ENCODE measurements at regions not wholly inside any gene's neighbourhood (a gene's known extent, or its start where the extent isn't known, plus 50 kb on each side); places are given as distances from the start of the nearest gene placed in this dataset.
"Not testable (repeated sequence)": the region's sequence is repeated elsewhere in the genome, so short reads cannot be mapped to it uniquely, and the experiment has no call there.

DNA sequence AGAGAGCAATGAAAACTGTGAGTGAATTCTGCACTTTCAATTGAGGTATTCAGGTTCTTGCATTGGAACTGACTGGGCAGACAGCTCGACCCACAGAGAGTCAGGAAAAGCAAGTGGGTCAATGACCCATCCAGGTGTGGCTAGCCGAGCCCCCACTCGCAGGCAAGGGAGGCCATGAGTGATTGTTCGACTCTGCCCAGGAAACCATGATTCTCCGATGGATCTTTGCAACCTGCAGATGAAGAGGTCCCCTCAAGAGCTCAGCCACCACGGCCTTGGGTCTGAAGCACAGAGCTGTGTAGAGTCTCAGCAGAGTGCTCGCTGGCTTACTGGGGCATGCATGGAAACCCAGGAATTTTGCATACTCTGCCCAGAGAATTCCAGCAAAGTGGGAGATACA lies 4215.4 kb upstream of the OR11H1 start:
- 57 to 61% methylated on average over 7 of the region's 7 CpGs for WGBS, 2 donors
- not testable (repeated sequence) for H3K27me3 ChIP-seq (ENCODE audit: control insufficient read depth in 3 of 3, insufficient read depth in 3 of 3, low read length in 2 of 3); H3K36me3 ChIP-seq (ENCODE audit: control insufficient read depth in 4 of 4, insufficient read depth in 4 of 4, low read length in 4 of 4); H3K4me1 ChIP-seq (ENCODE audit: control insufficient read depth in 5 of 5, insufficient read depth in 5 of 5, low read length in 5 of 5); H3K9ac ChIP-seq (ENCODE audit: insufficient read depth in 1 of 2, low read length in 2 of 2); ATAC-seq (ENCODE audit: insufficient read depth, low FRiP score); H3K27ac ChIP-seq (ENCODE audit: low read depth in 1 of 2, low read length in 1 of 2); H3K4me3 ChIP-seq; DNase-seq
- peaks cover 0 to 22% (median 10%) of the 10 kb centered on the region in 4 donors for H3K9me3 ChIP-seq (ENCODE audit: control insufficient read depth in 4 of 4, insufficient read depth in 3 of 4, low read length in 3 of 4)

DNA sequence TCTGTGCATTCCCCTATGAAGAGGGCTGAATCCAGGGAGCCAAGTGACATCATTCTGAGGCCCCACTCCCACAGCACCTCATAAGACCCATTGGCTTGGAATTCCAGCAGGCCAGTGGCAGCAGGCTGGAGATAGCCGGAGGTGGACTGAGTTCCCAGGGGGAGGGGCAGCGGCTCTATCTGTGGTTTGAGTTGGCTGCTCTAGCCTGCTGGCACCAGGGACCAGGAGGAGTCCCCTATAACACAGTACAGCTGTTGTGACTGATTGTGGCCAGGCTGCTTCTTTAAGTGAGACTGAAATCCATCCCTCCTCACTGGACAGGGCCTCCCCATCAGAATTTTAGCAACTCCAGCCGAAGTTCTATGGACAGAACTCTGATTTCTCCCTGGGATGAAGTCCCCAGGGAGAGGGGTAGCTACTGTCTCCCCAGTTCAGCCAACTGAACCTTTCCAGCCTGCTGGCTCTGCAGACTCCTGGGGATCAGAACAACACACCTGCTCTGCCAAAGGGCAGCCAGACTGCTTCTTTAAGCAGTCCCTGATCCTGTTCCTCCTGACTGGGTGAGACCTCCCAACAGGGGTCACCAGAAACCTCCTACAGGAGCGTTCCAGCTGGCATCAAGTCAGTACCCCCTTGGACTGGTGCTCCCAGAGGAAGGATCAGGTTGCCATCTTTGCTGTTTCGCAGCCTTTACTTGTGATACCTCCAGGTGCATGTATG lies 4214.8 kb upstream of the OR11H1 start:
- peaks cover 0 to 22% (median 8%) of the 10 kb centered on the region in 4 donors for H3K9me3 ChIP-seq (ENCODE audit: control insufficient read depth in 4 of 4, insufficient read depth in 3 of 4, low read length in 3 of 4)
- not testable (repeated sequence) for H3K4me1 ChIP-seq (ENCODE audit: control insufficient read depth in 5 of 5, insufficient read depth in 5 of 5, low read length in 5 of 5); H3K27ac ChIP-seq (ENCODE audit: low read depth in 1 of 2, low read length in 1 of 2); H3K9ac ChIP-seq (ENCODE audit: insufficient read depth in 1 of 2, low read length in 2 of 2); DNase-seq; H3K36me3 ChIP-seq (ENCODE audit: control insufficient read depth in 4 of 4, insufficient read depth in 4 of 4, low read length in 4 of 4); ATAC-seq (ENCODE audit: insufficient read depth, low FRiP score); H3K4me3 ChIP-seq; H3K27me3 ChIP-seq (ENCODE audit: control insufficient read depth in 3 of 3, insufficient read depth in 3 of 3, low read length in 2 of 3)
- 49 to 53% methylated on average over 5 of the region's 5 CpGs for WGBS, 2 donors

GRCh38 chr22:11318633-11319032 lies 4209.4 kb upstream of the OR11H1 start:
- H3K9me3 ChIP-seq (ENCODE audit: control insufficient read depth in 4 of 4, insufficient read depth in 3 of 4, low read length in 3 of 4) = peaks cover 0 to 12% (median 2%) of the 10 kb centered on the region in 4 donors
- ATAC-seq (ENCODE audit: insufficient read depth, low FRiP score); H3K27me3 ChIP-seq (ENCODE audit: control insufficient read depth in 3 of 3, insufficient read depth in 3 of 3, low read length in 2 of 3); H3K4me3 ChIP-seq; H3K27ac ChIP-seq (ENCODE audit: low read depth in 1 of 2, low read length in 1 of 2); H3K4me1 ChIP-seq (ENCODE audit: control insufficient read depth in 5 of 5, insufficient read depth in 5 of 5, low read length in 5 of 5); DNase-seq; H3K9ac ChIP-seq (ENCODE audit: insufficient read depth in 1 of 2, low read length in 2 of 2); H3K36me3 ChIP-seq (ENCODE audit: control insufficient read depth in 4 of 4, insufficient read depth in 4 of 4, low read length in 4 of 4): not testable (repeated sequence)
- WGBS, 2 donors = 71 to 78% methylated on average over 18 of the region's 18 CpGs

DNA sequence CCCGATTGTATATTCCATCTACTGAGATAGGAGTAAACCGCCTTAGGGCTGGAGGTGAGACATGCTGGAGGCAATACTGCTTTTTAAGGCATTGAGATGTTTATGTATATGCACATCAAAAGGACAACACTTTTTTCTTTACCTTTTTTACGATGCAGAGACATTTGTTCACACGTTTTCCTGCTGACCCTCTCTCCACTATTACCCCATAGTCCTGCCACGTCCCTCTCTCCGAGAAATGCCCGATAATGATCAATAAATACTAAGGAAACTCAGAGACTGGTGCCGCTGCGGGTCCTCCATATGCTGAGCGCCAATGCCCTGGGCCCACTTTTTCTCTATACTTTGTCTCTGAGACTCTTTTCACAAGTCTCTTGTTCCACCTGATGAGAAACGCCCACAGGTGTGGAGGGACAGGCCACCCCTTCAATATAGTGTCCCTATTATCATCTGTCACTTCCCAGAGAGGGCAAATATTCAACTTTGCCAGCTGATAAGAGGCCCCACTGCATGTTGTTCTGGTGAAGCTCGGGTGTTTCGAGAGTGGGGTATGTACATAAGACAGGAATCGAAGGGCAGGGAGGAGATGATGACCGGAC lies 4203.5 kb upstream of the OR11H1 start:
- not testable (repeated sequence) for DNase-seq; H3K27me3 ChIP-seq (ENCODE audit: control insufficient read depth in 3 of 3, insufficient read depth in 3 of 3, low read length in 2 of 3); H3K4me3 ChIP-seq; H3K27ac ChIP-seq (ENCODE audit: low read depth in 1 of 2, low read length in 1 of 2); H3K36me3 ChIP-seq (ENCODE audit: control insufficient read depth in 4 of 4, insufficient read depth in 4 of 4, low read length in 4 of 4); H3K9ac ChIP-seq (ENCODE audit: insufficient read depth in 1 of 2, low read length in 2 of 2); ATAC-seq (ENCODE audit: insufficient read depth, low FRiP score); H3K4me1 ChIP-seq (ENCODE audit: control insufficient read depth in 5 of 5, insufficient read depth in 5 of 5, low read length in 5 of 5)
- WGBS, 2 donors = 70 to 72% methylated on average over 15 of the region's 15 CpGs
- H3K9me3 ChIP-seq (ENCODE audit: control insufficient read depth in 4 of 4, insufficient read depth in 3 of 4, low read length in 3 of 4) = peaks cover 0 to 16% (median 4%) of the 10 kb centered on the region in 4 donors

DNA sequence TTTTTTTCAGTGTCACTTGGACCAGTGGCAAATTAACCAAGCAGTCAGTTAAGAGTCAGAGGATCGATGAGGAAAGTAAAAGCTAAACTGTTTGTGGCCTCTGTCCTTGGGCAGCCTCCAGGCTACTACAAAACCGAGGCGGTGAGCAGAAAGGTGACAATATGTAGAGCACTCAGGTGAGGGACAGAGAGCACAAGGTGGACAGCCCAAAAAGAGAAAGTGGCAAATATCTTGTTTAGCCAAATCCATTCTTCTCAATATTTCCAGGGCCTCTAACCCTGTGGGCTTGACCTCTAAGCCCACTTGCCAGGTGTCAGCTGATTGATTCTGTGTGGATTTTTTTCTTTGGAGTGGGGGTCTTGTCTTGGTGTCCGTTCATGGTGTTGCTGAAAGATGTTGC lies 4202.2 kb upstream of the OR11H1 start:
- peaks cover 0 to 12% (median 7%) of the 10 kb centered on the region in 4 donors for H3K9me3 ChIP-seq (ENCODE audit: control insufficient read depth in 4 of 4, insufficient read depth in 3 of 4, low read length in 3 of 4)
- DNase-seq = no peak
- no peaks in the 10 kb centered on the region for H3K27me3 ChIP-seq (ENCODE audit: control insufficient read depth in 3 of 3, insufficient read depth in 3 of 3, low read length in 2 of 3)
- H3K9ac ChIP-seq (ENCODE audit: insufficient read depth in 1 of 2, low read length in 2 of 2) = no peak overlapping the region
- H3K36me3 ChIP-seq (ENCODE audit: control insufficient read depth in 4 of 4, insufficient read depth in 4 of 4, low read length in 4 of 4) = no peaks in the 10 kb centered on the region
- WGBS, 2 donors = 62 to 65% methylated on average over 4 of the region's 4 CpGs
- H3K4me3 ChIP-seq = no peak overlapping the region
- H3K27ac ChIP-seq (ENCODE audit: low read depth in 1 of 2, low read length in 1 of 2) = no peak overlapping the region
- no peak for TF ChIP-seq CTCF (IDR thresholded peaks at IDR 0.05; ENCODE audit: control extremely low read depth, extremely low read depth)
- no peaks in the 10 kb centered on the region for H3K4me1 ChIP-seq (ENCODE audit: control insufficient read depth in 5 of 5, insufficient read depth in 5 of 5, low read length in 5 of 5)
- ATAC-seq (ENCODE audit: insufficient read depth, low FRiP score) = no peak

GRCh38 chr22:11341387-11342068 lies 4186.5 kb upstream of the OR11H1 start:
- not testable (repeated sequence) for H3K36me3 ChIP-seq (ENCODE audit: control insufficient read depth in 4 of 4, insufficient read depth in 4 of 4, low read length in 4 of 4); H3K27ac ChIP-seq (ENCODE audit: low read depth in 1 of 2, low read length in 1 of 2); H3K27me3 ChIP-seq (ENCODE audit: control insufficient read depth in 3 of 3, insufficient read depth in 3 of 3, low read length in 2 of 3); ATAC-seq (ENCODE audit: insufficient read depth, low FRiP score); H3K9ac ChIP-seq (ENCODE audit: insufficient read depth in 1 of 2, low read length in 2 of 2); DNase-seq; H3K4me3 ChIP-seq; H3K4me1 ChIP-seq (ENCODE audit: control insufficient read depth in 5 of 5, insufficient read depth in 5 of 5, low read length in 5 of 5)
- 56 to 62% methylated on average over 6 of the region's 6 CpGs for WGBS, 2 donors
- H3K9me3 ChIP-seq (ENCODE audit: control insufficient read depth in 4 of 4, insufficient read depth in 3 of 4, low read length in 3 of 4) = peaks cover 0 to 11% (median 5%) of the 10 kb centered on the region in 4 donors

DNA sequence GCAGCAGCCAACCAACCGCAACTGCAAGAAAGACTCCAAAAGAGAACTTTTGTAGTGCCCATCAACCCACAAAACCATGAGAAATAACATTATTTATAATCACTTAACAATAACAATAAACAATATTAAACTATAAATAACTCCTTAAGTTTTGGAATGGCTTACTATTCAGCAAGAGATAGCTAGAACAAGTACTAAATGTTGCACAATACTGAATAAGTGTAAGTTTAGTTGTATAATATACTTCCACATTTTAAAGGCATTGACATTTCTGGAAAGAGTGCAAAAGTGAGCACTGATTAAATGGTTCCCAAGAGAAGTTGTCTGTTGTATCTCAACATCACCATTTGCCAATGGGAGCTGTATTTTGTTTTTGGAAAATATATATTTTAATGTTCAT lies 4176.8 kb upstream of the OR11H1 start:
- H3K4me1 ChIP-seq (ENCODE audit: control insufficient read depth in 5 of 5, insufficient read depth in 5 of 5, low read length in 5 of 5); H3K9ac ChIP-seq (ENCODE audit: insufficient read depth in 1 of 2, low read length in 2 of 2); H3K27me3 ChIP-seq (ENCODE audit: control insufficient read depth in 3 of 3, insufficient read depth in 3 of 3, low read length in 2 of 3); DNase-seq; H3K27ac ChIP-seq (ENCODE audit: low read depth in 1 of 2, low read length in 1 of 2); ATAC-seq (ENCODE audit: insufficient read depth, low FRiP score); H3K4me3 ChIP-seq; H3K36me3 ChIP-seq (ENCODE audit: control insufficient read depth in 4 of 4, insufficient read depth in 4 of 4, low read length in 4 of 4): not testable (repeated sequence)
- peaks cover 0 to 19% (median 2%) of the 10 kb centered on the region in 4 donors for H3K9me3 ChIP-seq (ENCODE audit: control insufficient read depth in 4 of 4, insufficient read depth in 3 of 4, low read length in 3 of 4)
- WGBS, 2 donors = 45 to 48% methylated on average over 1 of the region's 1 CpG
